Neural cell (in vitro differentiated cells): ENCODE measurements at regions not wholly inside any gene's neighbourhood (a gene's known extent, or its start where the extent isn't known, plus 50 kb on each side); places are given as distances from the start of the nearest gene placed in this dataset.

Experiments used
- TAF1 ChIP-seq: IDR thresholded peaks from 2 replicates; pipeline ENCODE4 v1.6.1; 2012; ENCODE audit warnings: low read depth
- TF ChIP-seq, protein P1 (sequence below): fragments of 450-650 bp; IDR thresholded peaks from 2 replicates; pipeline ENCODE4 v1.5.1; 2014; ENCODE audit warnings: antibody characterized with exemption, mild to moderate bottlenecking, moderate library complexity; ENCODE audit not compliant: poor library complexity, severe bottlenecking

DNA sequence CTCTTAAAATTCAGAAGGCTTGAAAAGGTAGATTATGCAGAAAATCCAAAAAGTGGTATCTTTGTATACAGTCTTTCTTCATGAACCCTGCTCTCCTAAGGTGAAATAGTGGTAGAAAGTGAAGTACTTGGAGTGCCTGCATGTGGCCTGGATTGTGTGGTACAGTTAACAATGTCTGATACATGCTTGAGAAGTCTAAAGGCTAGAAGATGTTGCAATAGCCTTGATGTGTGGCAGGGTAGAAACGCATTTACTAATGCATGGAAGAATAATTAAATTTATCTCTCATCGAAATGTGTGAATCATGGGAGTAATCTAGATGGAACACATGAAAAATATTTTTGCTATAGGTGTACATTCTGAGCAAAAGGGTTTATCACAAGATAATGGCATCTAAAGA is 1632.3 kb upstream of the B3GALT2 start:
- TF ChIP-seq, protein P1, sequence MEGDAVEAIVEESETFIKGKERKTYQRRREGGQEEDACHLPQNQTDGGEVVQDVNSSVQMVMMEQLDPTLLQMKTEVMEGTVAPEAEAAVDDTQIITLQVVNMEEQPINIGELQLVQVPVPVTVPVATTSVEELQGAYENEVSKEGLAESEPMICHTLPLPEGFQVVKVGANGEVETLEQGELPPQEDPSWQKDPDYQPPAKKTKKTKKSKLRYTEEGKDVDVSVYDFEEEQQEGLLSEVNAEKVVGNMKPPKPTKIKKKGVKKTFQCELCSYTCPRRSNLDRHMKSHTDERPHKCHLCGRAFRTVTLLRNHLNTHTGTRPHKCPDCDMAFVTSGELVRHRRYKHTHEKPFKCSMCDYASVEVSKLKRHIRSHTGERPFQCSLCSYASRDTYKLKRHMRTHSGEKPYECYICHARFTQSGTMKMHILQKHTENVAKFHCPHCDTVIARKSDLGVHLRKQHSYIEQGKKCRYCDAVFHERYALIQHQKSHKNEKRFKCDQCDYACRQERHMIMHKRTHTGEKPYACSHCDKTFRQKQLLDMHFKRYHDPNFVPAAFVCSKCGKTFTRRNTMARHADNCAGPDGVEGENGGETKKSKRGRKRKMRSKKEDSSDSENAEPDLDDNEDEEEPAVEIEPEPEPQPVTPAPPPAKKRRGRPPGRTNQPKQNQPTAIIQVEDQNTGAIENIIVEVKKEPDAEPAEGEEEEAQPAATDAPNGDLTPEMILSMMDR, result no peak
- no peak for TF ChIP-seq TAF1
